PC-3 (cell line): ENCODE measurements at regions not wholly inside any gene's neighbourhood (a gene's known extent, or its start where the extent isn't known, plus 50 kb on each side); places are given as distances from the start of the nearest gene placed in this dataset.

Experiments
- ATAC-seq: fragments of 200-7000 bp; cut with Tn5 transposase; 2 replicates; pipeline ENCODE4 v1.9.1; 2020; ENCODE audit warnings: mild to moderate bottlenecking, moderate library complexity
- BruUV-seq: library from RNA; stranded (reverse); fragments of 400-500 nt; replicated peaks from 2 replicates; lab custom pipeline; 2021; lab: Mats Ljungman, UMichigan
- CTCF ChIA-PET: fragments of 300-600 bp; sonication (Branson Sonifier 250); formaldehyde crosslinking; loops from one replicate; lab custom pipeline; 2022; ENCODE audit warnings: antibody characterized with exemption; lab: Charles Lee
- POLR2A ChIA-PET: fragments of 300-600 bp; sonication (Branson Sonifier 250); formaldehyde crosslinking; loops from one replicate; lab custom pipeline; 2022; ENCODE audit warnings: antibody characterized with exemption; ENCODE audit not compliant: unreplicated experiment; lab: Charles Lee
- DNase-seq: peaks from one replicate; pipeline ENCODE4 v3.0.0-alpha.2; 2015
- H2AFZ ChIP-seq: fragments of 300-600 bp; sonication (generic); 2 replicates; pipeline ENCODE4 v1.6.0; 2016; ENCODE audit warnings: antibody characterized with exemption, low read length
- H3F3A ChIP-seq: fragments of 300-600 bp; sonication (generic); one replicate; pipeline ENCODE4 v1.6.0; 2017; ENCODE audit warnings: antibody characterized with exemption, low read length, control low read depth, mild to moderate bottlenecking; ENCODE audit not compliant: unreplicated experiment
- H3K27ac ChIP-seq: fragments of 300-600 bp; sonication (generic); 2 replicates; pipeline ENCODE4 v1.5.1; 2016; ENCODE audit warnings: mild to moderate bottlenecking, low read length
- H3K27me3 ChIP-seq: fragments of 300-600 bp; sonication (generic); 2 replicates; pipeline ENCODE4 v1.6.1; 2016; ENCODE audit warnings: low read length, mixed read lengths
- H3K36me3 ChIP-seq: fragments of 300-600 bp; sonication (generic); 2 replicates; pipeline ENCODE4 v1.6.1; 2016; ENCODE audit warnings: low read depth, mixed run types, low read length, mixed read lengths
- H3K4me1 ChIP-seq: fragments of 300-600 bp; sonication (generic); 2 replicates; pipeline ENCODE4 v1.5.1; 2016; ENCODE audit warnings: low read length; ENCODE audit not compliant: insufficient read depth
- H3K4me2 ChIP-seq: fragments of 300-600 bp; sonication (generic); 2 replicates; pipeline ENCODE4 v1.6.0; 2016; ENCODE audit warnings: low read length
- H3K4me3 ChIP-seq: fragments of 300-600 bp; sonication (generic); 2 replicates; pipeline ENCODE4 v1.5.1; 2016; ENCODE audit warnings: mild to moderate bottlenecking, low read length, mixed read lengths
- H3K79me2 ChIP-seq: fragments of 300-600 bp; sonication (generic); 2 replicates; pipeline ENCODE4 v1.6.1; 2017; ENCODE audit warnings: low read length, mixed read lengths
- H3K9ac ChIP-seq: fragments of 300-600 bp; sonication (generic); 2 replicates; pipeline ENCODE4 v1.6.0; 2016; ENCODE audit warnings: mild to moderate bottlenecking, low read length
- H3K9me2 ChIP-seq: fragments of 300-600 bp; sonication (generic); replicated peaks from 2 replicates; pipeline ENCODE4 v1.6.1; 2016; ENCODE audit warnings: mixed run types, low read length, mixed read lengths
- H3K9me3 ChIP-seq: fragments of 300-600 bp; sonication (generic); 2 replicates; pipeline ENCODE4 v1.6.1; 2016; ENCODE audit warnings: low read length, mixed read lengths
- H4K20me1 ChIP-seq: fragments of 300-600 bp; sonication (generic); 2 replicates; pipeline ENCODE4 v1.6.1; 2016; ENCODE audit warnings: low read length, mixed read lengths
- CTCF ChIP-seq: fragments of 300-600 bp; sonication (generic); conservative IDR thresholded peaks from 2 replicates; pipeline ENCODE4 v1.5.1; 2017; ENCODE audit warnings: antibody characterized with exemption, low read depth, mild to moderate bottlenecking, low read length
- EZH2 ChIP-seq: fragments of 300-600 bp; sonication (generic); IDR thresholded peaks from one replicate; pipeline ENCODE4 v1.6.1; 2017; ENCODE audit warnings: antibody characterized with exemption, mild to moderate bottlenecking, low read length; ENCODE audit not compliant: unreplicated experiment
- EZH2phosphoT487 ChIP-seq: fragments of 300-600 bp; sonication (generic); IDR thresholded peaks from 2 replicates; pipeline ENCODE4 v1.6.1; 2018; ENCODE audit warnings: mild to moderate bottlenecking, antibody characterized with exemption, low read length, borderline replicate concordance
- intact Hi-C: fragments of 100-400 bp; cut with micrococcal nuclease; formaldehyde crosslinking; loops from 2 replicates; pipeline ENCODE4 v1.9.0; 2023

- no peak overlapping the region for H3K4me2 ChIP-seq
- no peaks in the 10 kb centered on the region for H3K79me2 ChIP-seq
- TF ChIP-seq CTCF (no peak), EZH2 (no peak), EZH2phosphoT487 (no peak)
- no peak overlapping the region for H3K4me3 ChIP-seq
- ChIA-PET CTCF (no interaction called here), POLR2A (no interaction called here)
- H3F3A ChIP-seq = no peaks in the 10 kb centered on the region
- H3K9ac ChIP-seq = no peak overlapping the region
- no peaks in the 10 kb centered on the region for H3K4me1 ChIP-seq
- ATAC-seq (no peak), DNase-seq (no peak)
- H3K27ac ChIP-seq = no peak overlapping the region
- H3K9me3 ChIP-seq = no peaks in the 10 kb centered on the region
- H4K20me1 ChIP-seq = no peaks in the 10 kb centered on the region
- no peaks in the 10 kb centered on the region for H3K36me3 ChIP-seq
- no peaks in the 10 kb centered on the region for H3K27me3 ChIP-seq
- no peak overlapping the region for H2AFZ ChIP-seq
- H3K9me2 ChIP-seq = no peaks in the 10 kb centered on the region
- intact Hi-C loops = no loop called here
- BruUV-seq = no TSS peak
These were observed 160.2 kb upstream of the FTMT start for GRCh38 chr5:121691478-121691877.

- no peaks in the 10 kb centered on the region for H4K20me1 ChIP-seq
- H3K9me2 ChIP-seq = no peaks in the 10 kb centered on the region
- H3F3A ChIP-seq = no peaks in the 10 kb centered on the region
- no peaks in the 10 kb centered on the region for H3K36me3 ChIP-seq
- H2AFZ ChIP-seq = no peak overlapping the region
- intact Hi-C loops = no loop called here
- no peaks in the 10 kb centered on the region for H3K4me1 ChIP-seq
- no peaks in the 10 kb centered on the region for H3K79me2 ChIP-seq
- DNase-seq (no peak), ATAC-seq (no peak)
- TF ChIP-seq EZH2phosphoT487 (no peak), CTCF (no peak), EZH2 (no peak)
- no peak overlapping the region for H3K9ac ChIP-seq
- no TSS peak for BruUV-seq
- H3K4me2 ChIP-seq = no peak overlapping the region
- no peak overlapping the region for H3K4me3 ChIP-seq
- no peak overlapping the region for H3K27ac ChIP-seq
- CTCF ChIA-PET = no interaction called here
- no peaks in the 10 kb centered on the region for H3K27me3 ChIP-seq
- H3K9me3 ChIP-seq = no peaks in the 10 kb centered on the region
- POLR2A ChIA-PET = no interaction called here
These were observed 159.5 kb upstream of the FTMT start for GRCh38 chr5:121692158-121692557.

GRCh38 chr5:121693864-121694263 is 157.8 kb upstream of the FTMT start:
- DNase-seq = peak; percentile 25

More at GRCh38 chr5:121693864-121694263, 157.8 kb upstream of the FTMT start:
- Histone ChIP-seq H3K9me3 (no peaks in the 10 kb centered on the region), H3K4me3 (no peak overlapping the region), H2AFZ (no peak overlapping the region), H3K9ac (no peak overlapping the region), H3K27me3 (no peaks in the 10 kb centered on the region), H4K20me1 (no peaks in the 10 kb centered on the region), H3K9me2 (no peaks in the 10 kb centered on the region), H3F3A (no peaks in the 10 kb centered on the region), H3K27ac (no peak overlapping the region), H3K79me2 (no peaks in the 10 kb centered on the region), H3K4me1 (no peaks in the 10 kb centered on the region), H3K36me3 (no peaks in the 10 kb centered on the region), H3K4me2 (no peak overlapping the region)
- ChIA-PET POLR2A (no interaction called here), CTCF (no interaction called here)
- intact Hi-C loops = no loop called here
- BruUV-seq = no TSS peak
- no peak for ATAC-seq
- TF ChIP-seq CTCF = no peak
